Inferior parietal cortex (tissue), 1 donor: ENCODE measurements at regions not wholly inside any gene's neighbourhood (a gene's known extent, or its start where the extent isn't known, plus 50 kb on each side); places are given as distances from the start of the nearest gene placed in this dataset.
"Not testable (repeated sequence)": the region's sequence is repeated elsewhere in the genome, so short reads cannot be mapped to it uniquely, and the experiment has no call there.

Source experiments
- DNase-seq: peaks from one replicate; pipeline ENCODE4 v3.0.0-alpha.2; 2016; ENCODE audit errors: extremely low spot score

DNA sequence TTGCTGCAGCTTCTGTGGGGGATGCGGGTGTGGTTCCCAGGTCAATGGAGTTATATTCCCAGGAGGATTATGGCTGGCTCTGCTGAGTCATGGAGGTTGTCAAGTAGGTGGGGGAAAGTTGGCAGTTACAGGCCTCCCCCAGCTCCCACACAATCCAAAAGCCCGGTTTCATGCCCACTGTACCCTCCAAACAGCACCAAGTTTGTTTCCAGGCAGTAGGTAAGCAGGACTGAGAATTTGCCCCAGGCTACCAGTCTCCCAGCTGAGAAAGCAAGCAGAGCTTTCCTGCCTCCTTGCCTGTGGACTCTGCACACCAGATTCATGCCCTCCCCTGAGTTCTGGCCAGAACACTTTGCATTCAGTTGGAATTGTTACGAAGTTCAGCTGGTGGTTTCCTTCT is 578.2 kb downstream of the MEI4 start:
- DNase-seq, result no peak

DNA sequence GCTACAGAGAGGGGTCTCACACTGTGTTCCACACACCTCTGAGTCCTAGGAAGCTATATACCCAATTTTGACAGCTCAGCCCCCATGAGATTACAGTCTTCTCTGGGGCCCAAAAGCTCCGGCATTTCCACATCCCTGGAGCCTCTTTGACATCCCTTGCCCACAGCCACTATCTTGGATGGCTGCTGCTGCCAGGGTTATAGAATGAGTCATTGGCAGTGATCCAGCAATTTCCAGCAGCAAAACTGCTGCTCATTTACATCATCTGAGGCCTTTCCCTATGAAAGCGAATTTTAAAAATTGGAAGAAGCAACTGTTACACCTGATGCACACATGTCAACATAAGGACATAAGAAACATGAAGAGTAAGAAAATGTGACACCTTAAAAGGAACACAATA is 590.7 kb downstream of the MEI4 start:
- DNase-seq, result no peak

GRCh38 chr6:78251931-78252330 is 599.1 kb downstream of the MEI4 start:
- DNase-seq, result no peak

DNA sequence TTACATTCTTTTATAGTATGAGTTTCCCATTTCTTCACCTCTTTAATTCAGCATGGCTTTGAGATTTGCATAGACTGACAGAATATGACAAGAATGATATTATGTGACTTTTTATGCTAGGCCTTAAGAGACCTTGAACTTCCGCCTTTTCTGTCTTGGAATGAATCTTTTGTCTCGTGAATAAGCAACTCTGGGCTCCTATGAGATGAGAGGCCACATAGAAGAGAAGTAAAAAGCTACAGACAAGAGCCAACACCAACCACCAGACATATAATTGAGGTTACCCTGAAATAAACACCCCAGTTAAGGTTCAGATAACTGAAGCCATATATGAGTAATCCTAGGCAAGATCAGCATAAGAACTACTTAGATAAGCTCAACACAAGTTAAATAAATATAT is 600.8 kb downstream of the MEI4 start:
- DNase-seq, result no peak

- no peak for DNase-seq
These were observed 607.1 kb downstream of the MEI4 start for GRCh38 chr6:78259935-78260334.

DNA sequence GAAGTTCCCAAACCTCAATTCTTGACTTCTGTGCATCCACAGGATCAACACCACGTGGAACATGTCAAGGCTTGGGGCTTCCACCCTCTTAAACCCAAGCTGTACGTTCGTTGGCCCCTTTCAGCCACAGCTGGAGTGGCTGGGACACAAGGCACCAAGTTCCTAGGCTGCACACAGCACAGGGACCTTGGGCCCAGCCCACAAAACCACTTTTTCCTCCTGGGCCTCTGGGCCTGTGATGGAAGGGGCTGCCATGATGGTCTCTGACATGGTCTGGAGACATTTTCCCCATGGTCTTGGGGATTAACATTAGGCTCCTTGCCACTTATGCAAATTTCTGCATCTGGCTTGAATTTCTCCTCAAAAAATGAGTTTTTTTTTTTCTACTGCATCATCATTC is 606.9 kb upstream of the IRAK1BP1 start:
- DNase-seq, result not testable (repeated sequence)

DNA sequence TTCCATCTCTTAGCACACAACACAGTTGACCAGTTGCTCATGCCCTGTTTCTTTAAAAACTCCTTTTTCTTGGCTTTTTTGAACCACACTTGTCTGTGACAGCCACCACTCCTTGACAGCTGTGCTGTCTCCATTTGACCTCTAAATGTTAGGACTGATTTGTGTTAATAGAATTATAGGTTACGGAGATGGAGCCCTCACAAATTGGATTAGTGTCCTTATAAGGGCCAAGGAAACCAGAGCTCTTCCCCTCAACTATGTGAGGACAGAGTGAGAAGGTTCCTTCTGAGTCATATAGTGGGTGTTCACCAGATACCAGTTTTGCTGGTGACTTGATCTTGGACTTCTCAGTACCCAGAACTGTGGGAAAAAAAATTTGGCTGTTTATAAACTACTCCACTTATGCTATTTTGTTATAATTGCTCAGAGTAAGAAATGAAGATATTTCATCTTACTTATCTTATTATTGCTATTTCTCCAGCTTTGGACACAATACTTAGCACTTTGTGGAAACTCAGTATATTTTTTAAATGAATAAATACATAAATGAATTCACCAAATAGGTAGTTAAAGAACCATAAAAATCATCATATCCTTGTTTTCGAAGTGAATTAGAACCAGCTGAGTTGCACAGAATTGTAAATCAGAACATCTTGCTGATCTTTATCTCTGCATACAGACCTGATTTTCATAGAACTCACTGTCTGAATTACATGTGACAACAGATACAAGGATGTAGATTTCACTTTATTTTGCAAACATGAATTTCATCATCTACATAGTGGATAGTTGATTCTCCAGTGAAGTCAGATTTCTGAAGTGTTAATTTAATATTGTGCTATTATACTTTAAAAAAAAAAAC is 598.5 kb upstream of the IRAK1BP1 start:
- DNase-seq, result no peak

DNA sequence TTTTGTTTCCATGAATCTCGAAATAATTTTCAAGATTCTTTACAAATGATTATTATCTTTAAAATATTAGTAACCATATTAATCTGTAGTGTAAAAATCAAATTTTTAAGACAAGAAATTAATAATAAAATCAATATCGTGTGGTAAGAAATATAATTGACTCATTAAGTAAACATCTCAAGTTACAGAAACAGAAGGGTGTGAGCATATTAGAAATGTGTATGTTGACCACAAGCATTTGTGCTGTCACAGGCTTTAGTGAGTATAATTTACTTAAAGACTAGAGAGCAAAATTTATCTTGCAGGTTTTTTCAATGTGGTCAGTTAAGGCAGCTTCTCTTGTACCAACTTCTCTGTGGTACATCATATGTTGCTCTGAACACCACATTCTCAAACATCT is 566.5 kb upstream of the IRAK1BP1 start:
- no peak for DNase-seq

DNA sequence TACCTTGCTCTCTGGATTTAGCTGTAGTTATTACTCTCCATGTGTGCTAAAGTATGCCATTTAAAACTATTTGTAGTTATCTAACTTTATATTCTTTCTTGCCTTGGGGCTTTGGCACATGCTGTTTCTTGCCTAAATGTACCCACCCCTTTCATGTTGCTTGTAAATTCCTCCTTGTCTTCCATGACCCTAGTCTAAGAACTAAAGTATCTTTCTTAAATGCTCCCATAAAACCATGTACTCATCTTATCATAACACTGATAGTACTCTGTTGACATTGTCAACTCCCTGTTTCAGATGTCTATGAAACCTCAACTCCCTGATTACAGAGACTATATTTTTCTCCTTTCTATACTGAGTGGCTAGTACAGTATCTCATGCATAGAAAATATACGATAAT is 564.9 kb upstream of the IRAK1BP1 start:
- no peak for DNase-seq

DNA sequence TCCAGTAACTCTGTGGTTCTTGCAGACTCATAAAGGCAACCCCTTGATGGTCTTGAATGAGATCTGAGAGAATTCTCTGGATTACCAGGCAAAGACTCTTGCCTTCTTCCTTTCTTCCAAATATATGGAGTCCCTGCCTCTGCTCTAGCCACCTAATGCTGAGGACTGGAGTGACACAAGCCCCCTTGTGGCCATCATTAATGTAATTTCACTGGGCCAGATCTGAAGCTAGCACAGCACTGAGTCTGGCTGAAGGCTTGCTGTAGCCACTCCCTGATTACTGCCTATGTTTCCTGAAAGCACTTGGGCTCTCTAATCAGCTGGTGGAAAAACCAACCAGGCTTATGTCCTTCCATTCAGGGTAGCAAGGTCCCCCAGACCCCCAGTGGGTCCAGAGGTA is 559.3 kb upstream of the IRAK1BP1 start:
- no peak for DNase-seq

GRCh38 chr6:78322068-78322845 is 545.1 kb upstream of the IRAK1BP1 start:
- no peak for DNase-seq

DNA sequence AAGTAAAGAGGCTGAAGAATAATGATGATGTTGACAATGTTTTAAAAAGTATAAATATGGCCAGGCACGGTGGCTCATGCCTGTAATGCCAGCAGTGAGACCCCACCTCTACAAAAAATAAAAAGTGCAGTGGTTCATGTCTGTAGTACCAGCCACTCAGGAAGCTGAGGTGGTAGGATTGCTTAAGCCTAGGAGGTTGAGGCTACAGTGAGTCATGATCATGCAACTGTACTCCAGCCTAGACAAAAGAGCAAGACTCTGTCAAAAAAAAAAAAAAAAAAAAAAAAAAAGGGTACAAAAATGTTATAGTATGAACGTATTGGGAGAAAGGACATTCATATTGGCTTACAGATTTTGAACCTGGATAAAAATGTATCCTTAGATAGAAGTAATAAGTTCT is 543.1 kb upstream of the IRAK1BP1 start:
- no peak for DNase-seq

GRCh38 chr6:78340755-78341154 is 526.6 kb upstream of the IRAK1BP1 start:
- no peak for DNase-seq

- no peak for DNase-seq
These were observed 521.5 kb upstream of the IRAK1BP1 start for GRCh38 chr6:78345882-78346281.

- no peak for DNase-seq
These were observed 520.0 kb upstream of the IRAK1BP1 start for GRCh38 chr6:78347191-78347916.

GRCh38 chr6:78353040-78353439 is 514.3 kb upstream of the IRAK1BP1 start:
- DNase-seq, result no peak

- no peak for DNase-seq
These were observed 503.7 kb upstream of the IRAK1BP1 start for GRCh38 chr6:78363688-78364087.

GRCh38 chr6:78365473-78365872 is 501.9 kb upstream of the IRAK1BP1 start:
- no peak for DNase-seq

DNA sequence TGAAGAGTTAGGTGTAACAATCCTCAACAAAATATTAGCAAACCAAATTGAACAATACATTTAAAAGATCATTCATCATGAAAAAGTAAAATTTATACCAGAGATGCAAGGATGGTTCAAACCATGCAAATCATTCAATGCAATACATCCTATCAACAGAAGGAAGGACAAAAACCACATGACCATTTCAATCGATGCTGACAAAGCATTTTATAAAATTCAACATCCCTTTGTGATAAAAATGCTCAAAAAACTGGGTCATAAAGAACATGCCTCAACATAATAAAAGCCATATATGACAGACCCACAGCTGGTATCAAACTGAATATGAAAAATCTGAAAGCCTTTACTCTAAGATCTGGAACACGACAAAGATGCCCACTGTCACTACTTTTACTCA is 490.3 kb upstream of the IRAK1BP1 start:
- no peak for DNase-seq

DNA sequence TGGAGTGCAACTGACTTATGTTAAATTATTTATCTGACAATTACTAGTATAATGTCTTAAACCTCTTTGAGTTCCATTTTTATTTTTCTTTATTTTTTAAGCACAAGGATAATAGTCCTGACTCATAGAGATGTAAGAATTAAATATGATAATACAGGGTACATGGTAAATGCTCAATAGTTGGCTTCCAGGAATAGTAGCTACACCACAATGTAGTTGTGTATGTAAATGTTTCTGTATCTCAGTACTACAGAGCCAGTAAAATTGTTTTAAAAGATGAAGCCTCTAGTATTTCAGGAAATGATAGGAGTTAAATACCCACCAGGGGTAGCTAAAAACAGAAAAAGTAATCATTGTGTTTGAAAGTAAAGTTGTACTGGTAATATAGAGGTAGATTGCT is 487.4 kb upstream of the IRAK1BP1 start:
- no peak for DNase-seq

DNA sequence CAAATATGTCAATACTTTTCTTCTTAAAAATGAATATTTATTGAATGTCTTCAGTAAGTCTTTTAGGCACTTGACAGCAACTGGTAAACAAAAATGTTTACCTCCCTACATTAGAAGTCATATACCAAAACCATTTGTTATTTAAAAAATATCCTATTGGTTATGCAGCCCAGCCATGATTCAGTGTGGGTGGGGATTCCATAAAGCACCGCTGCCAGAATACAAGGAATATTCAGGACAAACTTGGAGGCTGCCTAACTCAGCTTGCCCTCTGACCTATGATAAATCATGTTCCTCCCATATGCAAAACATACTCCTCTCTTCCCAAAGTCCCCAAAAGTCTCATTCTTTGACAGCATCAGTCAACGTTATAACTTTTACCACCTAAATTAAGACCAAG is 486.8 kb upstream of the IRAK1BP1 start:
- DNase-seq, result no peak

- DNase-seq, result no peak
These were observed 483.4 kb upstream of the IRAK1BP1 start for GRCh38 chr6:78383968-78384367.
